ENCODE measurements at regions not wholly inside any gene's neighbourhood (a gene's known extent, or its start where the extent isn't known, plus 50 kb on each side); places are given as distances from the start of the nearest gene placed in this dataset.

DNA sequence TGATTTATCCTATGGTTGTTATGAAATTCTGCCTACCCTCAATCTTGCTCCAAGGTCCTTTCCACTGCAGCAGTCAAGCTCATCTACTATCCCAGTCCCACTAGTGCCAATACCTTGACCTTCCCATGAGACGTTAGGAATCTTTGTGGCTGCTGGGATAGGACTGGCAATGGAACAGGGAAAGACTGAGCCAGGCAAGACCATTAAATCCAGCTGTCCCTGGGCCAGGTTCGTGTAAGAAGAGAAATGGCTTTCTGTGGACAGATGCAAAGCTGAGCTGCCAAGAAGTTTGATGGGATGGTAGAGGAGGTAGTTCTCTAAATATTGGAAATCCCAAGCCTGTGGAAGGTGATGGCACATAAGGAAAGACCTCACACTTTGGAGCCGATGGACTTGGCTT is 50.1 kb upstream of the TMEM17 start:
- DNase-seq (ENCODE audit: low spot score in 2 of 2) (no peak), ATAC-seq (no peak)
- Mint-ChIP-seq H3K9me3 (peaks cover 3% of the 10 kb centered on the region), H3K27ac (no peak overlapping the region), H3K4me1 (no peaks in the 10 kb centered on the region), H3K4me3 (no peak overlapping the region), H3K36me3 (no peaks in the 10 kb centered on the region)
